ENCODE measurements at regions not wholly inside any gene's neighbourhood (a gene's known extent, or its start where the extent isn't known, plus 50 kb on each side); places are given as distances from the start of the nearest gene placed in this dataset.

- no peak overlapping the region for H3K9ac ChIP-seq (ENCODE audit: low read length)
- Mint-ChIP-seq H3K27ac (ENCODE audit: unreplicated experiment) (no peak overlapping the region), H3K36me3 (ENCODE audit: low read depth, unreplicated experiment) (no peaks in the 10 kb centered on the region), H3K27me3 (ENCODE audit: low read depth, unreplicated experiment) (peaks cover 52% of the 10 kb centered on the region), H3K4me3 (ENCODE audit: unreplicated experiment) (no peak overlapping the region), H3K9me3 (ENCODE audit: unreplicated experiment) (peaks cover 1% of the 10 kb centered on the region), H3K4me1 (ENCODE audit: low read depth, unreplicated experiment) (no peaks in the 10 kb centered on the region)
- FAIRE-seq (no peak), DNase-seq (ENCODE audit: low read depth) (no peak)
- no peaks in the 10 kb centered on the region for H3K36me3 ChIP-seq (ENCODE audit: insufficient read depth, low read length)
- H2AFZ ChIP-seq (ENCODE audit: low read depth, low read length), result no peak overlapping the region
- H3K27ac ChIP-seq (ENCODE audit: low read depth, low read length), result no peak overlapping the region
- H3K4me2 ChIP-seq (ENCODE audit: low read length), result no peak overlapping the region
- no peaks in the 10 kb centered on the region for H3K4me1 ChIP-seq (ENCODE audit: insufficient read depth, low read length)
- TF ChIP-seq CTCF (IDR thresholded peaks at IDR 0.05; ENCODE audit: insufficient read depth, low read depth, low read length) (no peak), EZH2 (IDR thresholded peaks at IDR 0.05; ENCODE audit: insufficient read depth, low read length) (no peak)
- H3K4me3 ChIP-seq (ENCODE audit: insufficient read depth, low read depth, low read length), result no peak overlapping the region
- no peaks in the 10 kb centered on the region for H3K27me3 ChIP-seq (ENCODE audit: insufficient read depth, low read length)
- H4K20me1 ChIP-seq (ENCODE audit: insufficient read depth, low read length), result no peaks in the 10 kb centered on the region
- no peaks in the 10 kb centered on the region for H3K79me2 ChIP-seq (ENCODE audit: insufficient read depth, low read length)
- H3K9me3 ChIP-seq (ENCODE audit: insufficient read depth, low read depth, low read length), result no peaks in the 10 kb centered on the region
Measured at GRCh38 chr19:30276883-30277280, 95.3 kb upstream of the ZNF536 start.

GRCh38 chr19:30277941-30278881 lies 94.0 kb upstream of the ZNF536 start:
- no peaks in the 10 kb centered on the region for H3K9me3 Mint-ChIP-seq (ENCODE audit: unreplicated experiment)
- H3K4me3 Mint-ChIP-seq (ENCODE audit: unreplicated experiment), result no peak overlapping the region
- no peaks in the 10 kb centered on the region for H3K4me1 ChIP-seq (ENCODE audit: insufficient read depth, low read length)

More at GRCh38 chr19:30277941-30278881, 94.0 kb upstream of the ZNF536 start:
- no peak overlapping the region for H3K27ac Mint-ChIP-seq (ENCODE audit: unreplicated experiment)
- H3K36me3 Mint-ChIP-seq (ENCODE audit: low read depth, unreplicated experiment), result no peaks in the 10 kb centered on the region
- Histone ChIP-seq H3K36me3 (ENCODE audit: insufficient read depth, low read length) (no peaks in the 10 kb centered on the region), H3K79me2 (ENCODE audit: insufficient read depth, low read length) (no peaks in the 10 kb centered on the region), H3K27ac (ENCODE audit: low read depth, low read length) (no peak overlapping the region), H3K9me3 (ENCODE audit: insufficient read depth, low read depth, low read length) (no peaks in the 10 kb centered on the region), H3K4me2 (ENCODE audit: low read length) (no peak overlapping the region), H3K27me3 (ENCODE audit: insufficient read depth, low read length) (no peaks in the 10 kb centered on the region), H3K9ac (ENCODE audit: low read length) (no peak overlapping the region), H4K20me1 (ENCODE audit: insufficient read depth, low read length) (no peaks in the 10 kb centered on the region), H2AFZ (ENCODE audit: low read depth, low read length) (no peak overlapping the region), H3K4me3 (ENCODE audit: insufficient read depth, low read depth, low read length) (no peak overlapping the region)
- peaks cover 64% of the 10 kb centered on the region for H3K27me3 Mint-ChIP-seq (ENCODE audit: low read depth, unreplicated experiment)
- DNase-seq (ENCODE audit: low read depth) (no peak), FAIRE-seq (no peak)
- no peaks in the 10 kb centered on the region for H3K4me1 Mint-ChIP-seq (ENCODE audit: low read depth, unreplicated experiment)
- TF ChIP-seq EZH2 (IDR thresholded peaks at IDR 0.05; ENCODE audit: insufficient read depth, low read length) (no peak), CTCF (IDR thresholded peaks at IDR 0.05; ENCODE audit: insufficient read depth, low read depth, low read length) (no peak)
